RPMI8226 (cell line): ENCODE measurements at regions not wholly inside any gene's neighbourhood (a gene's known extent, or its start where the extent isn't known, plus 50 kb on each side); places are given as distances from the start of the nearest gene placed in this dataset.

Experiments
- DNase-seq: peaks from one replicate; pipeline ENCODE4 v3.0.0-alpha.2; 2015

DNA sequence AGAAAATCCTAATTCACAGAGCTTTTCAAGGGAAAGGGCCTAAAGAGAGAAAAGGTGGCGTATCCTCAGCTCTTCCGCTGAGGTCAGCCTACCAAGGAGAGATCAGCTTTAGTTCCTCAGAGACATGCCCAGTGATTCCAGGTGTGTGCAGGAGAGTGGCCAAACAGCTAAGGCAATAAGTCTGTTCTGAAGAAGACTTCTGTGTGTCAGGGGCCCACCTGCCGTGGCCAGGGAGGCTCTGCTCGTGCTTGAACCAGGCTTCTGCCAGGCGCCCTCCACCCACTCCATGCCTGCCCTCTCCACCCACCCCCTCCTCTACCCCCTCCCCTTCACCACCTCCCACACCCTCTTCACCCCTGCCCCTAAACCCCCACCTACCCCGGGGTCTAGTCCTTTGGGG lies 67.4 kb upstream of the ARMC2 start:
- DNase-seq: no peak

DNA sequence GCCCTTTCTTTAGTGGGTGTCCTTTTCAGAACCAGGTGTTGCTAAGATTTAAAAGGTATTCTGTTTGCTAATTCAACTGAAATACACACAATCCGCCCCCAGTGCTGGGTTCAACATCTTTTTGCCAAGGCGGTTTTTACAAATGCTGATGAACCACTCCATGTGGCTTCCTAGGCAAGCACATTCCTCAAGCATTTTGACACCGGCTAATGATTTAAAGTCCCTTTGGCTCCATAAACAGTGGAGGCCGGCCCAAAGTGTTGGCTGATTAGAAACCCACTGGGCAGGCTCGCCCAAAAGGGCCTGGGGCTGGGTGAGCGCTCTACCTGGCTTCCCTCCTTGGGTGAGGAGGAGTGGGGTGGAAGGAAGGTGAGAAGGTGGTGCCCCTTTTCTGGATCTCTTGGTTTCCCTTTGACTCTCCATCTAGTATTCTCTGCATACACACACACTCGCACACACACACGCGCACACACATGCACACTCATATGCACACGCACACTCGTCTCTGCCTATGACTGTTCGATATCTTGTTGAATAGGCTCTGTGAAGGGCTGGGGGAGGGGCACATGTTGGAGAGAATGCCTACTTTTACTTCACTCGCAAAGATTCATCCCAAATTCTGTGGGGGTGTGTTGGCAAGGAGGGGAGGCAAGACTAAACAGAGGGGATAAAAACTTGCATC lies 66.7 kb upstream of the ARMC2 start:
- DNase-seq: no peak

DNA sequence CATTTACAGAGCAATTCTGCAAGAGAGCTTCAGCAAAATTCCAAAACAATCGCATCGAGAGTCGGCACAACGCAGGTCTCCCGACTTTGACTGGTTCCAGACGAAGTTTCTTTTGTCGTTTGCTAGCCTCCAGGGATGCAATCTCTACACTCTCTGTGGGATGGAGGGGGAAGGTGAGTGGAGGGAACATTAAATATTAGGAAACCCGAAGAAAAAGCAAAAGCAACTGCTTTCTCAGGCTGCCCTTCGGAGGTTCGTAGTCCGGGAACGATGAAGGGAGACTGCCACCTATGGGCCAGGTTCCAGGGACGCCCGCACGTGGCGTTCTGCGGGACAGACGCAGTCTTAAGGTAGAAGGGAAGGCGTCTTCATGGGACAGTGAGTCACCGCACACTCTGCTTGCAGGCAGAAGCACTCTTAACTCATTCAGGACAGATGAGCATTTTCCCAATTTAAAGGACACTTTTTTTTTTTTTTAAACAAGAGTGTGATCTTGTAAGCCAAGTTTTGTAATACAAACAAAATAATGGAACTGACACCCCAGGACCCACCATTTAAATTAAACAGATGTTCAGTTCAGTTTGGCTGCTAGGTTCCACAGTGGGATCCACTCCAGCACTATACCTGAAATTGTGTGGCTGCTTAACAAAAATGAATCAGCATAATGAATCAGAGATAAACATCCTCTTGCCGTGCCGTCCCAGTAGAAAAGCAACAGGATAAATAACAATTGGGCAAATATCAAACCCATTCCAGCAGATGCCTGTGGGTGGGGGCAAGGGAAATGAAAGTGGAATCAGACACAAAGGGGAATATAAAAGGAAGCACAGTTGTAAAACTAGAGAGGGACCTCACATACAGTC lies 65.8 kb upstream of the ARMC2 start:
- DNase-seq: peak; percentile 83

DNA sequence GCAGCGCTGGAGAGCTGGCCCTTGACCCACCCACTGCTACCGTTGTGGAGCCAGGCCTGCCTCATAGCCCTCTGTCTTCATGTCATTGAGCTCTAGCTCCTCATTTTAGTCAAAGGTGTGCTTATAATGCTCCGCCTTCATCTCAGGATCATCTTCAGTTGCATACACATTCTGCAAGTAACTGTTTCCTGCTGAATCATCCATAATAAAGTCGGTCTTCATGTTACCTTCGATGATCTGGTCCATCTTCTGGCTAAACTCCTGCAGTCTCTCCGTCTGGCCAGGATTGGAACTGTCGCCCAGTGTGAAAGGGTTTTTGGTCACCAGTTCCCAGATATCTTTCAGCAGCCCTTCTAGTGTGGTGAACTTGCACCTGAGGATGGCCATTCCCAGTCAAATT lies 62.6 kb upstream of the ARMC2 start:
- no peak for DNase-seq

DNA sequence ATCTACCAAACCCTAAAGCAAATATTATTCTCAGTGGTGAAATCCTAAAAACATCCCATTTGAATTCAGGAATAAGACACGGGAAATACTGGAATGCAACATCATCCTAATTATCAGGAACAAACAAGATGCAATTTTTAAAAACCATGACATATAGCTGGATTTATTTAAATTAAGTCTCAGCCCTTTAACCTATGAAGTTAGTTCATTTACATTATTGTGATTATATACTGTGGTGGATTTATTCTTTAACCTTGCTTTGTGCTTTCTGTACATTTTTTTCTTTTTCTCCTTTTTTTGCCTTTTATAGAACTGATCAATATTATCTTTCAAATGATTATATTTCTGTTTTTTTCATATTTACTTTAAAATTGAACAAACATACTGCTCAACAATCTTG lies 59.8 kb upstream of the ARMC2 start:
- no peak for DNase-seq

DNA sequence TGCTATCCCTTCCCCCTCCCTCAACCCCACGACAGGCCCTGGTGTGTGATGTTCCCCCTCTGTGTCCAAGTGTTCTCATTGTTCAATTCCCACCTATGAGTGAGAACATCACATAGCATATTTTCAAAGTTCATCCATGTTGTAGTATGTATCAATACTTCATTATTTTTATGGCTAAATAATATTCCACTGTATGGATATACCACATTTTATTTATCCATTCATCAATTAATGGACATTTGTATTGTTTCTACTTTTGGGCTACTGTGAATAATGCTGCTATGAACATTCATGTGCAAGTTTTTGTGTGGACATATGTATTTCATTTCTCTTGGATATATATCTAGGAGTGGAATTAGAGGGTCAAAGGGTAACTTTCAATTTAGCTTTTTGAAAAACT lies 58.7 kb upstream of the ARMC2 start:
- no peak for DNase-seq

DNA sequence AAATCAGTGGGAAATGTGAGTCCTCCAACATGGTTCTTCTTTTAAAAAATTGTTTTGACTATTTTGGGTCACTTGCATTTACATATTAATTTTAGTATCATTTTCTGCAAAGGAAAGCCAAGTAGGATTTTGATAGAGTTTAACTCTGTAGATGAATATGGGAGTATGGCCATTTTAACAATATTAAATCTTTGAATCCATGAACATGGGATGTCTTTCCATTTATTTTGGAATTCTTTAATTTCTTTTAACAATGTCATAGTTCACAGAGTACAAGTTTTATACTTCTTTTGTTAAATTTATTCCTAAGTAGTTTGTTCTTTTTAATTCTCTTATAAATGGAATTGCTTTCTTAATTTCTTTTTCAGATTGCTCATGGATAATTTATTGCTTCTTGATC lies 56.5 kb upstream of the ARMC2 start:
- DNase-seq: no peak

DNA sequence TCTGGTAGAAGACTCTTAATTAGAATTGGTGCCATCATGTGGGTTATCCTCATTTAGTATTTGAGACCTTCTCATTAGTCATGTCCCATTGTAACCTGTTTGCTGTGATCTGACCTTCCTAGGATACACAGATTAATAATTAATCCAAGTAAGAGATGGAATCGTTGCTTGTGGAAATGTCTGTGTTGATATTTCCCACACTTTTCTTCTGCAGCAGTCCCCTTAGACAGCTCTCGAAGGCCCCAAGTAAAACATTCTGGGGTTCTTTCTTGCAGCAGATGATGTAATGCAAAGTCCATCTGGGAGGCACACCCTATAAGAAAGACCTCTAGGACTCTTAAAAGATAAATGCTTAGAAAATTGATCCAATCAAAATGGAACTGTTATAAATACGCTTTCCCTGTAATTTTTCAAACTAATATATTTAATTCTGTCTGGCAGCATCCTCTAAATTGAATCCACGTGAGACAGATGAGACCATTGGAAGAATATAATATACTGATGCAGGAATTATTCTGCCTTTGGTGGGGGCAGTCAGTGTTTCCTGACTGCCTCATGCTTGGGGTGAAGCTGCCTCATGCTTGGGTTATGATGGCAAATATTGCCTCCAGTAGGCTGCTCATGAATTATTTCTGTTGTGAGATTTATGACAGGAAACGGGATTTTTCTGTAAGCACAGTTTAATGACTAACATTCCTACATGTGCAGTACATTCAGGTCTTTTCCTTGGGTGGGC lies 54.5 kb upstream of the ARMC2 start:
- DNase-seq: no peak

DNA sequence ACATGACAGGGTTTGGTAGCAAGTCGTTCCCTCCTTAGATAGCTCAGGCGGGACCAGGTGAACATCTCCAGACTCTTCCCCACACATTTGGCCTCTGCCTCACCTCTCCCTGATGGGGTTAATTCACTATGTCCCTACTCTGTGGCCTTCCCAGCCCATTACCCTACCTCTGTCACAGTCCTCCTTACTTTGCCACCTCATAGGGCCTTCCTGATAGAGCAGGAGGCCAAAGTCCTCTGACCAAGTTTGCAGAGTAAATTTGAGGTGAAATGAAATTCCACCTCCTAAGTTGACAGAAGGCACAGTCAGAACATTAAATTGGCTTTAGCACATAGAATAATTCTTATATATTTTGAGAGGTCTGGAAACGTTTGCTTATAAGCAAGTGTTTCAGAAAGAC lies 53.1 kb upstream of the ARMC2 start:
- no peak for DNase-seq

DNA sequence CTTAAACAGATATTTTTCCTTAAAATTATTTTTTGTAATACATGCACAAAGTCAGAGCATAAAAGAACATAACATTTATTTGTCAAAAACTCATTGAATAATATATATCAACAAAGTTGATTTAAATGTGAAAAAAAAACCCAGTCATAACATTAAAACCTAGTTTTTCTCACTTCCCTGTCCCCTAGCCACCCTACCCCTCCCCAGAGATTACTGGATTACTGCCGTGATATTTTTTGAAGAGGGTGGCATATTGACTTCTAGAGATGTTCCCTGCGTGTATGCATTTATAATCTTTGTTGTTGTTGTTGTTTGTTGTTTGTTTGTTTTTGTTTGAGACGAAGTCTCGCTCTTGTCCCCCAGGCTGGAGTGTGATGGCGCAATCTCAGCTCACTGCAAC lies 52.4 kb upstream of the ARMC2 start:
- no peak for DNase-seq

DNA sequence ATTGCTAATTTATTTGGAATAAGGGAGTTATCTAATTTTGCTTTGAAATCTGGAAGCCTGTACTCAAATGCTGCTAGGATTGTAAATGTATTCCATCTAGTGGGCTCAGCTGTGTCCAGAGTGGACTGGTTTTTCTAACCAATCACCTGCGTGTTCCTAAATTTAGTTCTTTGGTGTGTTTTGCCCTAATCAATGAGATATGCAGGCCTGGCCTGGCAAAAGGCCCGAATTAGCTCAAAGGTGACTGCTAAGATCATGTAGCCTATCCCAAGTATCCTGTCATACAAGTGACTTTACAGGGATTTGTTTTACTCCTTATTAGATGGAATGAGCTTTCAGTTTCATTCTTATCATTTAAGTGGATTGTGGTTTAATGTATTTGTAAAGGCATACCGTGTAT lies 51.3 kb upstream of the ARMC2 start:
- DNase-seq: no peak

DNA sequence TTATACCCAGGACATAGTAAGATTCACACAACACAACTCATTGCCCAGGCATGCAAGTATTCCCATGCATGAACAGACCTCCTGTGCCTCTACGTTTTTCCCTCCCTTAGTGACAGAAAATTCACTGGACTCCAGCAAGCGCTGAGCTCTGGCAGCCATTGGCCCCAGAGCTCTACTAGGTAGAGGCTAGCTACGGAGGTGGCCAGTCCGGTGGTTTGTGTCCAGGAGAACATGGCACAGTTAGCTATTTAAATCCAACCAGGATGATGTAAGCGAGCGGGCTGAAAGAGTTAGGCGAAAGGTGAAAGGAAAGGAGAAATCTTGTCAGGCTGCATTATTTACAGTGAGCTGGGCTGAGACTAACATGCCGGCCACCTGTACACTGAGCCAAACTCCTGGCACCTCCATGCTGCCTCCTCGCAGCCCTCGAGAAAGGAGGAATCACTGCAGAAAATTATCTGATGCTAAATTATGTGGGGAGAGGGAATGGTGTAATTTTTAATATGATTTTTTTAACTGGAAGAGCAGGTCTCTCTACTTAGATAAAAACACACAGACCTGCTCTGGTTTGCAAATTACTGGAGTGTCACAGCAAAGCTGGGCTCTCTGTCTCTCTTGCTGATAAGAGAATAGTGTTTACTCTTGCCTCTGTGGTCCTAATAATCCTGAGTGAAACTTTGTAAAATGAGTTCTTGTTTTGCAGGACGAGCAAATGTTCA lies 50.1 kb upstream of the ARMC2 start:
- no peak for DNase-seq
